HepG2 (cell line): ENCODE measurements at regions not wholly inside any gene's neighbourhood (a gene's known extent, or its start where the extent isn't known, plus 50 kb on each side); places are given as distances from the start of the nearest gene placed in this dataset.

Experiments used
- ATAC-seq: fragments of 200-7000 bp; cut with Tn5 transposase; 3 replicates; pipeline ENCODE4 v1.9.1; 2020; ENCODE audit warnings: mild to moderate bottlenecking, moderate library complexity
- BruUV-seq: library from RNA; stranded (reverse); fragments of 400-500 nt; replicated peaks from 2 replicates; lab custom pipeline; 2021; lab: Mats Ljungman, UMichigan
- CTCF ChIA-PET: fragments of 300-600 bp; formaldehyde crosslinking; extraction: SDS; loops from one replicate; lab custom pipeline; 2021; ENCODE audit warnings: low total read pairs, inconsistent platforms, low intra/inter-chr PET ratio; lab: Yijun Ruan, JAX
- POLR2A ChIA-PET: fragments of 350-600 bp; sonication (Branson Sonifier 250); formaldehyde crosslinking; loops from one replicate; lab custom pipeline; 2020; ENCODE audit warnings: antibody characterized with exemption, inconsistent platforms; lab: Yijun Ruan, JAX
- DNase-seq: peaks from one replicate; pipeline ENCODE4 v3.0.0-alpha.2; 2015; ENCODE audit warnings: low spot score
- FAIRE-seq: peaks from 3 replicates; lab custom pipeline; 2011; peaks lifted over from hg19 to GRCh38; lab: Jason Lieb, UNC
- H2AFZ ChIP-seq: one replicate; pipeline ENCODE4 v1.6.1; 2011; ENCODE audit warnings: low read length, inconsistent platforms
- H3K27ac ChIP-seq: fragments of 300-600 bp; 3 replicates; pipeline ENCODE4 v1.8.0; 2011; ENCODE audit warnings: mixed run types, mild to moderate bottlenecking, mixed read lengths, low read length, inconsistent platforms; ENCODE audit not compliant: insufficient read depth; ENCODE audit errors: extremely low read length
- H3K27me3 ChIP-seq, 2 experiments: fragments of 200-600 bp in 1 of 2; 2 replicates in 1 of 2; 3 replicates in 1 of 2; pipeline versions ENCODE4 v1.6.0 to v1.8.0; 2011; ENCODE audit warnings: low read length in 2 of 2, mild to moderate bottlenecking in 2 of 2, moderate library complexity in 2 of 2, inconsistent platforms in 1 of 2; ENCODE audit not compliant: insufficient read depth in 2 of 2, control insufficient read depth in 1 of 2
- H3K36me3 ChIP-seq, 2 experiments: fragments of 200-600 bp in 1 of 2; replicated peaks in 1 of 2; 2 replicates in 1 of 2; 3 replicates in 1 of 2; pipeline versions ENCODE4 v1.5.1 to v1.8.0; 2011; ENCODE audit warnings: low read length in 2 of 2, inconsistent platforms in 1 of 2; ENCODE audit not compliant: insufficient read depth in 2 of 2, control insufficient read depth in 1 of 2
- H3K4me1 ChIP-seq: 2 replicates; pipeline ENCODE4 v1.5.1; 2012; ENCODE audit warnings: low read length, inconsistent platforms; ENCODE audit not compliant: insufficient read depth
- H3K4me2 ChIP-seq: 2 replicates; pipeline ENCODE4 v1.6.0; 2011; ENCODE audit warnings: low read depth, low read length, inconsistent platforms
- H3K4me3 ChIP-seq, 3 experiments: fragments of 200-600 bp in 1 of 3; sonication (generic), shearing (Covaris generic) in 1 of 3; replicated peaks in 1 of 3; 2 replicates each; pipeline ENCODE4 v1.5.1; 2011 to 2016; ENCODE audit warnings: low read length in 3 of 3, inconsistent platforms in 2 of 3, low read depth in 2 of 3, mild to moderate bottlenecking in 2 of 3, control low read depth in 1 of 3, mixed read lengths in 1 of 3; ENCODE audit not compliant: insufficient read depth in 1 of 3
- H3K79me2 ChIP-seq: one replicate; pipeline ENCODE4 v1.6.1; 2011; ENCODE audit warnings: low read length, inconsistent platforms; ENCODE audit not compliant: insufficient read depth
- H3K9ac ChIP-seq: 2 replicates; pipeline ENCODE4 v1.6.0; 2011; ENCODE audit warnings: mild to moderate bottlenecking, low read depth, low read length, inconsistent platforms; ENCODE audit not compliant: insufficient read depth
- H3K9me3 ChIP-seq: 2 replicates; pipeline ENCODE4 v1.5.1; 2012; ENCODE audit warnings: mild to moderate bottlenecking, low read length
- H4K20me1 ChIP-seq: 2 replicates; pipeline ENCODE4 v1.6.0; 2011; ENCODE audit warnings: inconsistent platforms, mild to moderate bottlenecking, low read length, moderate library complexity; ENCODE audit not compliant: insufficient read depth
- FOXM1 ChIP-seq: sonication (generic); formaldehyde crosslinking; IDR thresholded peaks from 2 replicates; pipeline ENCODE4 v1.5.0; 2020; ENCODE audit warnings: missing genetic modification reagents
- KDM5B ChIP-seq: sonication (generic); formaldehyde crosslinking; IDR thresholded peaks from 2 replicates; pipeline ENCODE4 v1.4.0; 2020; ENCODE audit warnings: missing genetic modification reagents, mild to moderate bottlenecking, borderline replicate concordance
- LBX2 ChIP-seq: sonication (generic); formaldehyde crosslinking; IDR thresholded peaks from 2 replicates; pipeline ENCODE4 v1.5.0; 2020; ENCODE audit warnings: missing genetic modification reagents, mild to moderate bottlenecking, borderline replicate concordance
- NCOA5 ChIP-seq: sonication (generic); formaldehyde crosslinking; IDR thresholded peaks from 2 replicates; pipeline ENCODE4 v1.4.0; 2020; ENCODE audit warnings: missing genetic modification reagents
- NFIB ChIP-seq: sonication (generic); formaldehyde crosslinking; IDR thresholded peaks from 2 replicates; pipeline ENCODE4 v1.9.0; 2021; ENCODE audit warnings: missing genetic modification reagents, mild to moderate bottlenecking, borderline replicate concordance
- SUZ12 ChIP-seq: fragments of 150-350 bp; IDR thresholded peaks from 2 replicates; pipeline ENCODE4 v1.6.1; 2014; ENCODE audit warnings: low read depth, low read length
- TAF1 ChIP-seq: sonication (generic); formaldehyde crosslinking; IDR thresholded peaks from 2 replicates; pipeline ENCODE4 v1.4.0; 2020; ENCODE audit warnings: missing genetic modification reagents
- ZEB1 ChIP-seq: IDR thresholded peaks from 2 replicates; pipeline ENCODE4 v1.6.1; 2012; ENCODE audit warnings: mild to moderate bottlenecking, low read depth, inconsistent platforms; ENCODE audit not compliant: insufficient replicate concordance
- ZNF292 ChIP-seq: sonication (generic); formaldehyde crosslinking; IDR thresholded peaks from 2 replicates; pipeline ENCODE4 v1.8.1; 2022; ENCODE audit warnings: mild to moderate bottlenecking, low read depth, missing genetic modification reagents, borderline replicate concordance
- ZNF296 ChIP-seq: sonication (generic); formaldehyde crosslinking; conservative IDR thresholded peaks from 2 replicates; pipeline ENCODE4 v1.5.0; 2020; ENCODE audit warnings: mild to moderate bottlenecking, missing genetic modification reagents
- ZNF407 ChIP-seq: sonication (generic); formaldehyde crosslinking; IDR thresholded peaks from one replicate; pipeline ENCODE4 v1.5.1; 2020; ENCODE audit warnings: mild to moderate bottlenecking, missing genetic modification reagents; ENCODE audit errors: not compliant biosample characterization
- WGBS: methylation state at CpG from one replicate; pipeline ENCODE4 v1.1.6; 2017; ENCODE audit warnings: low lambda C conversion rate; 5-methylcytosine and 5-hydroxymethylcytosine counted together
- in situ Hi-C: cut with HindIII; loops from 2 replicates; pipeline ENCODE4 v1.10.0; 2017; ENCODE audit warnings: low pct_unique_long_range_greater_than_20kb; ENCODE audit not compliant: extremely low pct_ligation_motif_present
- intact Hi-C: fragments of 100-400 bp; cut with micrococcal nuclease; formaldehyde crosslinking; loops from one replicate; pipeline ENCODE4 v1.10.0; 2022; ENCODE audit not compliant: unreplicated experiment
- TF ChIP-seq, protein P1 (sequence below): sonication (generic); formaldehyde crosslinking; IDR thresholded peaks from 2 replicates; pipeline ENCODE4 v1.4.0; 2020; ENCODE audit warnings: missing genetic modification reagents
- TF ChIP-seq, protein P2 (sequence below): fragments of 450-650 bp; IDR thresholded peaks from 2 replicates; pipeline ENCODE4 v1.6.1; 2016

GRCh38 chr3:155014953-155015352 is 65.2 kb upstream of the MME start:
- Histone ChIP-seq H3K4me2 (no peak overlapping the region), H2AFZ (no peak overlapping the region), H3K9me3 (no peaks in the 10 kb centered on the region), H3K9ac (no peak overlapping the region), H3K79me2 (no peaks in the 10 kb centered on the region), H3K4me3 (no peak overlapping the region), H3K27me3 (no peaks in the 10 kb centered on the region), H4K20me1 (no peaks in the 10 kb centered on the region), H3K27ac (no peak overlapping the region), H3K4me1 (no peaks in the 10 kb centered on the region), H3K36me3 (no peaks in the 10 kb centered on the region)
- WGBS, result 3% methylated on average over 2 of the region's 2 CpGs
- FAIRE-seq (no peak), ATAC-seq (no peak), DNase-seq (no peak)
- intact Hi-C loops (no loop called here), in situ Hi-C loops (no loop called here)
- CTCF ChIA-PET, result no interaction called here
- BruUV-seq, result no TSS peak
- POLR2A ChIA-PET, result no interaction called here
- TF ChIP-seq KDM5B (no peak), FOXM1 (CRISPR knock-in tag) (no peak), LBX2 (CRISPR knock-in tag) (no peak), ZEB1 (no peak), ZNF292 (CRISPR knock-in tag) (no peak), ZNF407 (CRISPR knock-in tag) (no peak), ZNF296 (CRISPR knock-in tag) (no peak), SUZ12 (no peak), TAF1 (CRISPR knock-in tag) (no peak), NFIB (CRISPR knock-in tag) (no peak), NCOA5 (no peak)
- TF ChIP-seq, protein P1, sequence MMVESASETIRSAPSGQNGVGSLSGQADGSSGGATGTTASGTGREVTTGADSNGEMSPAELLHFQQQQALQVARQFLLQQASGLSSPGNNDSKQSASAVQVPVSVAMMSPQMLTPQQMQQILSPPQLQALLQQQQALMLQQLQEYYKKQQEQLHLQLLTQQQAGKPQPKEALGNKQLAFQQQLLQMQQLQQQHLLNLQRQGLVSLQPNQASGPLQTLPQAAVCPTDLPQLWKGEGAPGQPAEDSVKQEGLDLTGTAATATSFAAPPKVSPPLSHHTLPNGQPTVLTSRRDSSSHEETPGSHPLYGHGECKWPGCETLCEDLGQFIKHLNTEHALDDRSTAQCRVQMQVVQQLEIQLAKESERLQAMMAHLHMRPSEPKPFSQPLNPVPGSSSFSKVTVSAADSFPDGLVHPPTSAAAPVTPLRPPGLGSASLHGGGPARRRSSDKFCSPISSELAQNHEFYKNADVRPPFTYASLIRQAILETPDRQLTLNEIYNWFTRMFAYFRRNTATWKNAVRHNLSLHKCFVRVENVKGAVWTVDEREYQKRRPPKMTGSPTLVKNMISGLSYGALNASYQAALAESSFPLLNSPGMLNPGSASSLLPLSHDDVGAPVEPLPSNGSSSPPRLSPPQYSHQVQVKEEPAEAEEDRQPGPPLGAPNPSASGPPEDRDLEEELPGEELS (CRISPR knock-in tag), result no peak
- TF ChIP-seq, protein P2, sequence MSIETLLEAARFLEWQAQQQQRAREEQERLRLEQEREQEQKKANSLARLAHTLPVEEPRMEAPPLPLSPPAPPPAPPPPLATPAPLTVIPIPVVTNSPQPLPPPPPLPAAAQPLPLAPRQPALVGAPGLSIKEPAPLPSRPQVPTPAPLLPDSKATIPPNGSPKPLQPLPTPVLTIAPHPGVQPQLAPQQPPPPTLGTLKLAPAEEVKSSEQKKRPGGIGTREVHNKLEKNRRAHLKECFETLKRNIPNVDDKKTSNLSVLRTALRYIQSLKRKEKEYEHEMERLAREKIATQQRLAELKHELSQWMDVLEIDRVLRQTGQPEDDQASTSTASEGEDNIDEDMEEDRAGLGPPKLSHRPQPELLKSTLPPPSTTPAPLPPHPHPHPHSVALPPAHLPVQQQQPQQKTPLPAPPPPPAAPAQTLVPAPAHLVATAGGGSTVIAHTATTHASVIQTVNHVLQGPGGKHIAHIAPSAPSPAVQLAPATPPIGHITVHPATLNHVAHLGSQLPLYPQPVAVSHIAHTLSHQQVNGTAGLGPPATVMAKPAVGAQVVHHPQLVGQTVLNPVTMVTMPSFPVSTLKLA, result no peak
